ENCODE measurements at regions not wholly inside any gene's neighbourhood (a gene's known extent, or its start where the extent isn't known, plus 50 kb on each side); places are given as distances from the start of the nearest gene placed in this dataset.

- Histone ChIP-seq H4K20me1 (ENCODE audit: insufficient read depth, low read length) (no peaks in the 10 kb centered on the region), H3K4me1 (ENCODE audit: control insufficient read depth in 1 of 2, insufficient read depth in 2 of 2, low read length in 2 of 2) (no peaks in the 10 kb centered on the region), H3K36me3 (replicated peaks in 1 of 2; ENCODE audit: control insufficient read depth in 1 of 2, insufficient read depth in 2 of 2, low read length in 2 of 2) (no peaks in the 10 kb centered on the region), H3K27me3 (ENCODE audit: control insufficient read depth in 2 of 2, insufficient read depth in 2 of 2, low read length in 2 of 2) (no peaks in the 10 kb centered on the region), H3K4me2 (replicated peaks; ENCODE audit: extremely low read depth, low read length, poor library complexity, severe bottlenecking) (no peak overlapping the region), H3K79me2 (ENCODE audit: insufficient read depth, low read length) (no peaks in the 10 kb centered on the region), H3K9ac (ENCODE audit: insufficient read depth, low read length, poor library complexity, severe bottlenecking) (no peak overlapping the region), H3K9me3 (replicated peaks in 1 of 2; ENCODE audit: control insufficient read depth in 1 of 2, insufficient read depth in 1 of 2, low read length in 2 of 2) (peaks cover 6 to 13% of the 10 kb centered on the region in 2 donors), H3K4me3 (replicated peaks in 1 of 3; ENCODE audit: low read depth in 2 of 3, low read length in 3 of 3) (no peak overlapping the region), H3K27ac (ENCODE audit: low read depth in 1 of 2, low read length in 2 of 2) (no peak overlapping the region), H2AFZ (ENCODE audit: insufficient read depth, low read depth, low read length, poor library complexity, severe bottlenecking) (no peak overlapping the region)
- H3K36me3 Mint-ChIP-seq, result no peaks in the 10 kb centered on the region
- TF ChIP-seq CTCF (IDR thresholded peaks at IDR 0.05), result no peak
- H3K9me3 Mint-ChIP-seq, result peaks cover 1 to 15% (median 7%) of the 10 kb centered on the region in 7 donors
- intact Hi-C loops (cut with micrococcal nuclease), result no loop called here
- no peak overlapping the region for H3K4me3 Mint-ChIP-seq
- no peak for DNase-seq
- no peaks in the 10 kb centered on the region for H3K4me1 Mint-ChIP-seq
- H3K27ac Mint-ChIP-seq, result no peak overlapping the region
- peaks cover 0 to 1% (median 0%) of the 10 kb centered on the region in 3 donors for H3K27me3 Mint-ChIP-seq (ENCODE audit: low read depth in 3 of 3)
Observed at GRCh38 chr11:37687130-37687529, 1089.1 kb upstream of the RAG2 start.

DNA sequence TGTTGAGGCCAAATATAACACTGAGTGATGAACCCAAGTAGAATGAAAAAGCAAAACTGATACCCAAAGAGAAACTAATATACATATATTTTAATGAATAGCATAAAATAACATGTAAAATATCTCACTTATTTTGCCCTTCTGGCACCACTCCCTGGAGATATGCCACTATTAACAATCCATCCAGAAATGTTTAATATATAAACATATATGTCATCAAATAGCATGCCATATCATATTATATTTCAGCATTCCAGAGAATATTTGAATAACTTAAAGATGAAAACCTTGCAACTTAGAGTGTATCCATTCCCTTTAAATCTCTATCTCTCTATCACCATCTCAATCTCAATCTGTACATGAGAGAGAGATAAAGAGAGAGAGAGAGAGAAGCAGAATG lies 1073.3 kb upstream of the RAG2 start:
- Histone ChIP-seq H4K20me1 (ENCODE audit: insufficient read depth, low read length) (no peaks in the 10 kb centered on the region), H3K27ac (ENCODE audit: low read depth in 1 of 2, low read length in 2 of 2) (no peak overlapping the region), H3K9ac (ENCODE audit: insufficient read depth, low read length, poor library complexity, severe bottlenecking) (no peak overlapping the region), H3K4me2 (replicated peaks; ENCODE audit: extremely low read depth, low read length, poor library complexity, severe bottlenecking) (no peak overlapping the region), H3K4me1 (ENCODE audit: control insufficient read depth in 1 of 2, insufficient read depth in 2 of 2, low read length in 2 of 2) (no peaks in the 10 kb centered on the region), H3K4me3 (replicated peaks in 1 of 3; ENCODE audit: low read depth in 2 of 3, low read length in 3 of 3) (no peak overlapping the region), H3K79me2 (ENCODE audit: insufficient read depth, low read length) (no peaks in the 10 kb centered on the region), H3K27me3 (ENCODE audit: control insufficient read depth in 2 of 2, insufficient read depth in 2 of 2, low read length in 2 of 2) (no peaks in the 10 kb centered on the region), H2AFZ (ENCODE audit: insufficient read depth, low read depth, low read length, poor library complexity, severe bottlenecking) (no peak overlapping the region), H3K36me3 (replicated peaks in 1 of 2; ENCODE audit: control insufficient read depth in 1 of 2, insufficient read depth in 2 of 2, low read length in 2 of 2) (no peaks in the 10 kb centered on the region), H3K9me3 (replicated peaks in 1 of 2; ENCODE audit: control insufficient read depth in 1 of 2, insufficient read depth in 1 of 2, low read length in 2 of 2) (peaks cover 0 to 7% of the 10 kb centered on the region in 2 donors)
- no peak for DNase-seq
- Mint-ChIP-seq H3K36me3 (no peaks in the 10 kb centered on the region), H3K4me3 (no peak overlapping the region), H3K27me3 (ENCODE audit: low read depth in 3 of 3) (no peaks in the 10 kb centered on the region), H3K27ac (no peak overlapping the region), H3K9me3 (peaks cover 3 to 10% (median 5%) of the 10 kb centered on the region in 7 donors), H3K4me1 (no peaks in the 10 kb centered on the region)
- intact Hi-C loops (cut with micrococcal nuclease), result no loop called here
- TF ChIP-seq CTCF (IDR thresholded peaks at IDR 0.05), result no peak
